ENCODE measurements at regions not wholly inside any gene's neighbourhood (a gene's known extent, or its start where the extent isn't known, plus 50 kb on each side); places are given as distances from the start of the nearest gene placed in this dataset.
A peak's percentile ranks its signal among the peaks of the same experiment; 100 is the strongest.

DNA sequence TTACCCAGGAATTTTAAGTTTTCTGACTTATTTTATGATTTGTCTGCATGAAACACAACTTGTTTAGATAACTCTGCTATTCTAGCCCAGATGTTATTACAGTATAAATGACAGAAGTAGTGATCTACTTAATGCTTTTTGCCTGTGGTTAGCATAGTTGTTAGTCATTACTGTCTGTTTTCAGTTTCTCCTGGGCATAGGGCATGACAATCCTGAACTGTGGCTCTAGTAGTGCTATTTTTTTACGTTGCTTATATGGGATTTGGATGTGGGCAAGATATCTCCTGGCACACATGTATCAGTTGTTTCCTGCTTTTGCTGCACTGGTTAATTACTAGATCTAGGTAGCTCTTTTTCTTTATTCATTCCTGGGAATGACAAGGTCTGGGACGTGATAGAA lies 1005.8 kb downstream of the PCDH18 start:
- Histone ChIP-seq H3K4me3 (replicated peaks in 1 of 4; ENCODE audit: control extremely low read depth in 1 of 4, insufficient read depth in 1 of 4, low read depth in 3 of 4, low read length in 4 of 4) (no peak overlapping the region), H3K79me2 (ENCODE audit: control insufficient read depth, insufficient read depth, low read length) (no peaks in the 10 kb centered on the region), H3K4me1 (ENCODE audit: control insufficient read depth, extremely low read depth, insufficient read depth, low read length) (no peaks in the 10 kb centered on the region), H3K27me3 (ENCODE audit: control insufficient read depth, insufficient read depth, low read length) (no peaks in the 10 kb centered on the region), H3K4me2 (ENCODE audit: extremely low read depth, insufficient read depth, low read length) (no peak overlapping the region), H4K20me1 (ENCODE audit: control insufficient read depth, extremely low read depth, insufficient read depth, low read length) (no peaks in the 10 kb centered on the region), H3K36me3 (ENCODE audit: control insufficient read depth, insufficient read depth, low read length) (no peaks in the 10 kb centered on the region), H3K9me3 (ENCODE audit: control insufficient read depth, insufficient read depth, low read depth, low read length) (no peaks in the 10 kb centered on the region), H3K9ac (ENCODE audit: insufficient read depth, low read length) (no peak overlapping the region), H2AFZ (ENCODE audit: low read length) (no peak overlapping the region), H3K27ac (ENCODE audit: insufficient read depth, low read length) (no peak overlapping the region)
- DNase-seq (ENCODE audit: low read depth in 2 of 2), result peak; percentile 12 to 13
- TF ChIP-seq, protein P1, sequence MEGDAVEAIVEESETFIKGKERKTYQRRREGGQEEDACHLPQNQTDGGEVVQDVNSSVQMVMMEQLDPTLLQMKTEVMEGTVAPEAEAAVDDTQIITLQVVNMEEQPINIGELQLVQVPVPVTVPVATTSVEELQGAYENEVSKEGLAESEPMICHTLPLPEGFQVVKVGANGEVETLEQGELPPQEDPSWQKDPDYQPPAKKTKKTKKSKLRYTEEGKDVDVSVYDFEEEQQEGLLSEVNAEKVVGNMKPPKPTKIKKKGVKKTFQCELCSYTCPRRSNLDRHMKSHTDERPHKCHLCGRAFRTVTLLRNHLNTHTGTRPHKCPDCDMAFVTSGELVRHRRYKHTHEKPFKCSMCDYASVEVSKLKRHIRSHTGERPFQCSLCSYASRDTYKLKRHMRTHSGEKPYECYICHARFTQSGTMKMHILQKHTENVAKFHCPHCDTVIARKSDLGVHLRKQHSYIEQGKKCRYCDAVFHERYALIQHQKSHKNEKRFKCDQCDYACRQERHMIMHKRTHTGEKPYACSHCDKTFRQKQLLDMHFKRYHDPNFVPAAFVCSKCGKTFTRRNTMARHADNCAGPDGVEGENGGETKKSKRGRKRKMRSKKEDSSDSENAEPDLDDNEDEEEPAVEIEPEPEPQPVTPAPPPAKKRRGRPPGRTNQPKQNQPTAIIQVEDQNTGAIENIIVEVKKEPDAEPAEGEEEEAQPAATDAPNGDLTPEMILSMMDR (conservative IDR thresholded peaks at IDR 0.05 in 1 of 2, IDR thresholded peaks at IDR 0.05 in 1 of 2; ENCODE audit: low read depth in 1 of 2, low read length in 2 of 2), result no peak
- no peak for TF ChIP-seq EZH2 (IDR thresholded peaks at IDR 0.05; ENCODE audit: low read length, missing control alignments)

DNA sequence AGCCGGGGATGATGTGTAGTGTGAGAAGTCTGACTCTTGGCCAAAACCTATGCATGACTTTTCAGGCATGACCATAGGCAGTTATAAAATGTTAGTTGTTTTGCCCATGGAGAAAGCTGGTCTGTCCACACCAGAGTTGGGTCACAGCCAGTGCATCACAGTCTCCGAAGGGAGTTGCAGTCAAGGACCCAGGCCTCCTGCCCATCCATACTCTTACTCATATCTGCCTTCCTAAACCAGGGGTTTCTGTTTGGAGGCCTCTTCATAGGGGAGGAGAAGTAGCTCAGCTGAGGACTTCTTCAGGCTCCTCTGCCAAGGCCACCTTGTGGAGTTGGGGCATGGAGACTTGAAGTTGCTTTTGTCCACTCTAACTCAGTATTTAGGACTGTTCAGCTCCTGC lies 1008.3 kb downstream of the PCDH18 start:
- Histone ChIP-seq H3K27me3 (ENCODE audit: control insufficient read depth, insufficient read depth, low read length) (no peaks in the 10 kb centered on the region), H3K27ac (ENCODE audit: insufficient read depth, low read length) (no peak overlapping the region), H4K20me1 (ENCODE audit: control insufficient read depth, extremely low read depth, insufficient read depth, low read length) (no peaks in the 10 kb centered on the region), H3K4me3 (replicated peaks in 1 of 4; ENCODE audit: control extremely low read depth in 1 of 4, insufficient read depth in 1 of 4, low read depth in 3 of 4, low read length in 4 of 4) (no peak overlapping the region), H3K79me2 (ENCODE audit: control insufficient read depth, insufficient read depth, low read length) (no peaks in the 10 kb centered on the region), H3K4me1 (ENCODE audit: control insufficient read depth, extremely low read depth, insufficient read depth, low read length) (no peaks in the 10 kb centered on the region), H3K4me2 (ENCODE audit: extremely low read depth, insufficient read depth, low read length) (no peak overlapping the region), H2AFZ (ENCODE audit: low read length) (no peak overlapping the region), H3K9me3 (ENCODE audit: control insufficient read depth, insufficient read depth, low read depth, low read length) (no peaks in the 10 kb centered on the region), H3K9ac (ENCODE audit: insufficient read depth, low read length) (no peak overlapping the region), H3K36me3 (ENCODE audit: control insufficient read depth, insufficient read depth, low read length) (no peaks in the 10 kb centered on the region)
- no peak for DNase-seq (ENCODE audit: low read depth in 2 of 2)
- TF ChIP-seq, protein P1 (conservative IDR thresholded peaks at IDR 0.05 in 1 of 2, IDR thresholded peaks at IDR 0.05 in 1 of 2; ENCODE audit: low read depth in 1 of 2, low read length in 2 of 2), result no peak
- no peak for TF ChIP-seq EZH2 (IDR thresholded peaks at IDR 0.05; ENCODE audit: low read length, missing control alignments)

DNA sequence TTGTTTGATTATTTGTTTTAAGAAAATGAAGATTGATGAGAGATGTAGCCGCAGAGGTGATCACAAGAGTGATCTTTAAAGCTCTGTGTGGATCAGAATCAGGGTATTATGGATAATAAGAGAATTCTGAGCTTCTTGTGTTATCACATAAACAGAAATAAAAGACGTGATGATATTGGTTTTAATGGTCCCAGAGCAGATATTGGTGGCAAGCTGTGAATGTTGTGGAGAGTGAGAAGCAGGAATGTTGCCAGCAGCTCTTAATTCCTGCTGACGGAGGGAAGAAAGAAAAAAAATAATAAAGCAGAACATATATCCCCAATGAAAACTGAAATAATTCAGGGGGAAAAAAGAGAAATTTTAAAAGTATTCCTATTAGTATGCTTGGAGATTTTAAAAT lies 1015.9 kb downstream of the PCDH18 start:
- H3K4me1 ChIP-seq (ENCODE audit: control insufficient read depth, extremely low read depth, insufficient read depth, low read length), result no peaks in the 10 kb centered on the region
- no peak overlapping the region for H3K27ac ChIP-seq (ENCODE audit: insufficient read depth, low read length)
- H3K9ac ChIP-seq (ENCODE audit: insufficient read depth, low read length), result no peak overlapping the region
- DNase-seq (ENCODE audit: low read depth in 2 of 2), result no peak
- H3K36me3 ChIP-seq (ENCODE audit: control insufficient read depth, insufficient read depth, low read length), result no peaks in the 10 kb centered on the region
- H3K4me2 ChIP-seq (ENCODE audit: extremely low read depth, insufficient read depth, low read length), result no peak overlapping the region
- no peak overlapping the region for H3K4me3 ChIP-seq (replicated peaks in 1 of 4; ENCODE audit: control extremely low read depth in 1 of 4, insufficient read depth in 1 of 4, low read depth in 3 of 4, low read length in 4 of 4)
- no peaks in the 10 kb centered on the region for H3K27me3 ChIP-seq (ENCODE audit: control insufficient read depth, insufficient read depth, low read length)
- no peaks in the 10 kb centered on the region for H4K20me1 ChIP-seq (ENCODE audit: control insufficient read depth, extremely low read depth, insufficient read depth, low read length)
- H3K9me3 ChIP-seq (ENCODE audit: control insufficient read depth, insufficient read depth, low read depth, low read length), result no peaks in the 10 kb centered on the region
- no peaks in the 10 kb centered on the region for H3K79me2 ChIP-seq (ENCODE audit: control insufficient read depth, insufficient read depth, low read length)
- H2AFZ ChIP-seq (ENCODE audit: low read length), result no peak overlapping the region
- no peak for TF ChIP-seq EZH2 (IDR thresholded peaks at IDR 0.05; ENCODE audit: low read length, missing control alignments)
- TF ChIP-seq, protein P1 (conservative IDR thresholded peaks at IDR 0.05 in 1 of 2, IDR thresholded peaks at IDR 0.05 in 1 of 2; ENCODE audit: low read depth in 1 of 2, low read length in 2 of 2), result no peak

Data from fibroblast of lung (primary cell).